Activated T-cell treated with anti-CD3 and anti-CD28 coated beads for 24 hours (primary cell): ENCODE measurements at regions not wholly inside any gene's neighbourhood (a gene's known extent, or its start where the extent isn't known, plus 50 kb on each side); places are given as distances from the start of the nearest gene placed in this dataset.

Experiments
- DNase-seq: peaks from one replicate; pipeline ENCODE4 v3.0.0-alpha.2; 2020; ENCODE audit warnings: low read depth

- DNase-seq: no peak
Observed at GRCh38 chr2:42971947-42972736, 179.8 kb upstream of the HAAO start.

- DNase-seq: no peak
Observed at GRCh38 chr2:42971381-42971780, 179.0 kb upstream of the HAAO start.

DNA sequence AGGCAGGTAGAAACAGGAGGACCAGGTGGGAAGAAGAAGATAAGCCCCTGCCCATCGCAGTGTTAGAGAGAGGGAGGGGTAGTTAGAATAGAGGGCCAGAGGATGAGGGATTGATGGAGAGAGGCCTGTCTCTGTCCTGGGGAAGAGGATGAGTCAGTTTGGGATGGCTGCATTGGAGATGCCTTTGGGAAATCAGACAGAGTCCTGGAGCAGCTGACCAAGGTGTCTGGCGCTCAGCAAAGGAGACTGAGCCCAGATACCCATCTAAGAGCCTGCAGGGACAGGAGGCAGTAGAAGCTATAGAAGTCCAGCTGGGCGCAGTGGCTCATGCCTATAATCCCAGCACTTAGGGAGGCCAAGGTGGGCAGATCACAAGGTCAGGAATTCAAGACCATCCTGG is 177.8 kb upstream of the HAAO start:
- DNase-seq: no peak

DNA sequence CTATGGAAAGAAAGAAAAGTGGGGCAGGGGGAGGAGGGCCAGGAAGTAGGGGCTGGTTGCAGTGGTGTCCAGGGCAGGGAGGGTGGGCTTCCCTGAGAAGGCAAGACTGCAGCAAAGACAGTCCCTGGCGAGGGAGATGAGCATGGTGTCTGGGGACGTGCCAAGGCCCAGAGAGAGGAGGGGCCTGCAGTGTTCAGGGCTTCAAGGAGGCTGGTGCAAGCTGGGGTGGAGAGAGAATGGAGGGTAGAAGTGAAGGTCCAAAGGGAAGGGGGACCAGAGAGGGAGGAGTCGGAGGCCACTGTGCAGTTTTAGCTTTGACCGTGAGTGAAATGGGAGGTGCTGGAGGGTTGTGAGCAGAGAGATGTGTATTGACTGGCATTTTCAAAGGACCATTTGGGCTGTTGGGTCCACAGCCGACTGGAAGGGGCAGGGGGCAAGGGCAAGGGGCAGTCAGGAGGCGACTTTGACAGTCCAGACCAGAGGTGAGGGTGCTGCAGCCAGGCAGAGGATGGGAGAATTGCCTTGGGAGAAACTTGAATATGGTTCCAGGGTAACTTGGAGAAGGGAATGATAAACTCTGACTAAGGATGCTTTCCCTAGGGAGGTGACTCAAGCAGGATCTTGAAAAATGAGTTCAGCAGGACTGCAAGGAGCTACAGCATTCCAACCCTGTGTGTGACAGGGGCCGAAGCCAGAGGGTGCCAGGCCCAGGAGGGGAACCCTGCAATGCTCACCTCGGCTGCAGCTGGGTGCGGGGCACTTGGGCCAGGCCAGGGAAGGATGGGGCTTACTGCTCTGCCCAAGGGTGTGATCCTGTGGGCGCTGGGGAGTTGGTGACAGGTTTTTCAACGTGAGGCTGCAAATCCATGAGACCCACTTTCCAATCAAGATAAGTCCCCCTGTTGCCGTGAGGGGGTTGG is 177.1 kb upstream of the HAAO start:
- DNase-seq: no peak

DNA sequence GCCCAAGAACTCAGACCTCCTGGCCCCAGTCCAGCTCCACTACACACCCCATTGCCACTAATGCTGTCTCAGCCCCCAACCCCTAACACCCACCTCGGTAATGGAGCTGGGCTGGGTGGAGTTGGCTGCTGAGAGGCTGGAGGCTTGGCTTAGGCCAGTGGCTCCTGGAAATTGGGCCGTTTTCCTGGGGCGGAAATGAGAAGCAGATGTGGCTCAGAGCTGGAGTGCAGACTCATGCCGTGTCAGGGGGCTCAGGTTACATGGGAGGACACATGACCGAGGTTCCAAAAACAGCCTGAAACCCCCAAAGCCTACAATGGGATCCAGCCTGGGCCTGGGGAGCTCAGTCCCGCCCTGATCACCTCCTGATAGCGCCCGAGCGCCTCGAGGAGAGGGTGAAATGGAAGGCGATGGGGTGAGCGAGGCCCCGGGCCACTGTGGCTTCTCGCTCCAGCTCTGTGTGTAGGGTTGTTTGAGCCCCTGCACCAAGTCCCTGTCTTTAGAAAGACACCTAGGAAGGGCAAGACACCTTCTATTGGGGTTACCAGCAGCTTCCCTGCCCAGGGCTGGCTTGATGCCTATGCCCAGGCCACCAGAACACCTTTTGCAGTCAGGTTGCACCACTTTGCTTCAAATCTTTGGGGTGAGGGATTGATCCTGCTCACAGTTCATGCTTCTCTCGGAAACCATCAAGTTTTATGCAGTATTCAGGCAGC is 175.7 kb upstream of the HAAO start:
- no peak for DNase-seq

DNA sequence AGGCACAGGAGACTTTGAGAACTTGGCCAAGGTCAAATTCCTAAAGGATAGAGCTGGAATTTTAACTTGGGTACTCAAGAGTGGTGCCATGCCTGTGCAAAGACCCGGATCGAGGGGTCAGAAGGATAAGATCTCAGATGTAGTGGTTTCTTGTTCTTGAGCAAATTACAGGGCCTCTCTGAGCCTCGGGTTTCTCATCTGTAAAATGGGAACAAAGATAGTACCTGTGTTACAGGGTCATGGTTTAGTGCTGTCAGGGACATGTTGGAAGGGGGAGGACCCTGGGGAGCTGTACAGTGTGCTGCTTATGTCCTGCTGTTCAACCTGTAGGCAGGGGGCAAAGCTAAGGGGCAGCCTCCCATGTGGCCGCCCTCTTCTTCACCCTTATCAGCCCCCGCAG is 173.5 kb upstream of the HAAO start:
- no peak for DNase-seq

DNA sequence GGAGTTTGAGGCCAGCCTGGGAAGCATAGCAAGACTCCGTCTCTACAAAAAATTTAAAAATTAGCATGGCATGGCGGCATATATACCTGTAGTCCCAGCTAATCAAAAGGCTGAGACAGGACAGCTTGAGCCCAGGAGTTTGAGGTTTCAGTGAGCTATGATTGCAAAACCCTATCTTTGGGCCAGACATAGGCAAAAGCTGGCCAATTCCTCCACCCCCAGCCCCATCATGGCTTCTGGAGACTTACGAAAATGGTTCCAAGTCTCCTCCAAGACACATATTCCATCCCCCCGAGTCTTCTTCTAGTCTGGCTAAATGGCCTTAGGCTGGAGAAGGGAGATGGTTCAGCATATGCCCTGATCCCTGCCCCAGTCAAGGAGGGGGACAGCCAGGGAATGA is 172.8 kb upstream of the HAAO start:
- DNase-seq: no peak

DNA sequence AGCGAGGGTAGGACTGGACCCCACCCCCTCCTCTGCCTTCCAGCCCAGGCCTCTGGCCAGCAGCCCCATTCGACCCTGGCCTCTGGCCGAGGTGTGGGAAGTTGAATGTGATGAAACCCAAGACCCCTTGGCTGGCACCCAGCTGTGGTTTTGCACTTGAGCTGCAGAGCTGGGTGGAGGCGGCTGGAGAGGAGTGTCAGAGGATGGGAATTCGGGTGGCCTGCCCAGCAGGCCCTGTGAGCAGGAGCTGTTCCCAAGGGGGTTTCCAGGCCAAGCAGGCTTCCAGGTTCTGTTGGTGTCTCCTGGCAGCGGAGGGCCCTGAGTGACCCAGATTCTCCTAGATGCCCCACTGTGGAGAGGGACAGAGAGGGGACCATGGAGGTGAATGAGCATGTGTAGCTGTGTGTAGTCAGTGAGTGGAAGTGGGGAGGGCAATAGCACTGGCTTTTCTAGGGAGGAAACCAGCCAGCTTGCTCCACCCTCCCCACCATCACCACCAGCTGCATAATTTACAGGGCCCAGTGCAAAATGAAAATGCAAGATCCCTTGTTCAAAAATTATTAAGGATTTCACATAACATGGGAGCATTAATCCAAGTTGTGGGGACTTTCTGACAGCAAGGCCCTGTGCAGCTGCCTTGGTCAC is 172.2 kb upstream of the HAAO start:
- no peak for DNase-seq

DNA sequence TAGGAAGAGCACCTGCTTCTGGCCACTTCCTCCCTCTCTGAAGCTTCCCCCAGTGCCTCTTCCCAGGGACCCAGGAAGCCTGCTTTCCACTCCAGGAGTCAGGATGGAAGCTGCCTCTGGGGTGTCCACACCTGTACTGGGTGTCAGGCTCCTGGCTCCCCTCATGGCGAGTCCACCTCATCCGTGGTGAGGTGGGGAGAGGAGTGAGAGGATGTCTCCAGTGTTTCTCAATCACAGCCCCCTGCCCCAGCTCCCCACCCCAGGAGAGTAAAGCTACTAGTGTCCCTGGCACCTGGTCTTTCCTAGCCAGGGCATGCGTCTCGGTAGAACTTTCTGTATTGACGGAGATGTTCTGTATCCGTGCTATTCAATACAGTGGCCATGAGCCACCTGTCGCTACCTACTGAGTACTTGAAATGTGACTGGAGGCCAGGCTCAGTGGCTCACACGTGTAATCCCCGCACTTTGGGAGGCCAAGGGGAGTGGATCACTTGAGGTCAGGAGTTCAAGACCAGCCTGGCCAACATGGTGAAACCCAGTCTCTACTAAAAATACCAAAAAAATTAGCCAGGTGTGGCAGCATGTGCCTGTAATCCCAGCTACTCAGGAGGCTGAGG is 171.2 kb upstream of the HAAO start:
- DNase-seq: no peak

GRCh38 chr2:42962508-42962953 is 170.1 kb upstream of the HAAO start:
- no peak for DNase-seq

DNA sequence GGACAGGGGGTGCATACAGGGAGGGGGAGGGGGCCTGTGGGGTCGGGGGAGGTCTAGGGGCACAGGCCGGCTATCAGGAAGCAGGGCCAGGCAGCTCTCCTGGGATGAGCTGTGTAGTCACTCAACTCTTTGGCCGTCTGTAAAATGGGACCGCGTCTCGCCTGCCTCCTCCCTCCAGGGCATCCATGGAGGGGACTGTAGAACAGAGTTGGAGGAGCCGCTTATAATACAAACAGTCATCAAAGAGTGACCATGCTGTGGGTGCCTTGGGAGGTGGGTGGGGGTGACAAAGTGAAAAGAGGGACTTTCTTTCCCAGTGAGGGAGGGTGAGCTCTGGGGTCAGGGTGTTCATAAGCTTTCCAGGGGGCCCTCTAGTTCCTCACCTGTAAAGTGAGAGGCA is 169.6 kb upstream of the HAAO start:
- no peak for DNase-seq

GRCh38 chr2:42961385-42961811 is 169.0 kb upstream of the HAAO start:
- DNase-seq: no peak

GRCh38 chr2:42960842-42961180 is 168.4 kb upstream of the HAAO start:
- no peak for DNase-seq

DNA sequence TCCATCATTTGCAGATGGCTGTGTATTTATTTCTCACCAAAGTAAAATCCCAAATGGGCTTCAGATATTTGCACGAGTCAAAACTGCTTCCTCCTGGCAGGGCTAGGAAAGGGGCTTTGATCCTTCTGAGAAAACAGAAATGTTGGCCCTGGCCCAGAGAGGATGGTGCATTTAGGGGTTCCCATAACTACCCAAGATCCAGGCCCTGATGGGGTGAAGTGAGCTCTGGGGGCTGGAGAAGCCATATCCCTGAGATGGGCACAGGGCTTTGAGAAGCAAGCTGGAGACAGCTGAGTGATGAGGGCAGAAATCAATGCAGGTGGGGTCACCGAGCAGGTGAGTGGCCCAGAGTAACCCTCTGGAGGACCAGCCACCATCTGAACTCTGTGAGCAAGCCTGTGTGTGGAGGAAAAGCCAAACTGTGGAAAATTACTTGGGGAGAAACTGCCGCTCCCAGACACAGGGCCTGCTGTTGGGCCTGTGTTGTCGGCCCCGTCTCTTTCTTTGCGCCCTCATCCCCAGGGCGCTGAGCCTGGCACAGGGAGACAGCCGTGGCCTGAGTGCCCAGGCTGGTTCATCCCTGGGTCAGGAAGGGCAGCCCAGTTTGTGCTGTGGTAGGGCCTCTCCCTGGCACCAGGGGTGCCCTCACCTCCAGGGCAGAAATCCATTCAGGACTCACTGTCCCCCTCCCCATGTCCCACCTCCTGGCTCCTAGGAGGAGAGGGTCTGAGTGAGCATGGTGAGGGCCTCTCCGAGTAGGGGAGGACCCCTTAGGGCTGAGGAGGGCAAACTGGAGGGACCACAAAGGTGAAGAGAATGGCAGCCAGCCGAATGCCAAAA is 167.8 kb upstream of the HAAO start:
- DNase-seq: no peak

- DNase-seq: no peak
Observed at GRCh38 chr2:42959234-42960001, 167.0 kb upstream of the HAAO start.

GRCh38 chr2:42958741-42959233 is 166.4 kb upstream of the HAAO start:
- no peak for DNase-seq

DNA sequence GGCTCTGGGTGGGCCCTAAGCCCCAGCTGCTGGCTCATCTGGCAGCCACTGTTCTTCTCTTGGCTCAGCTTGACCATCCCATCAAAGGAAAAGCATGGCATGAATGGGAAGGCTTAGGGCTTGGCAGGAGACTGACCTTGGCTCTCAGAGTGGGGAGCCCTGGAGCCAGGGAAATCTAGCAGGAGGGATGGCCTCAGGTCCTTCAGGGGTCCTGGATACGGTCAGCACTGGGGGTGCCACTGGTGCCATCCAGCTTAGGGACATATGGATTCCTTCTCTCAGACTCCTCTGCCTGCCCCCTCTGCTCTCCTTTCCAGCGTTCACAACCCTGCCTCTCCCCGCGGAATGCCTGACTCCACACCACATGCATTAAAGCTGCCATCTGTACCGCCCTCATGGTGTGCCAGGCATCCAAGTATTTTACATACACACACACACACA is 165.5 kb upstream of the HAAO start:
- DNase-seq: no peak

- no peak for DNase-seq
Observed at GRCh38 chr2:42957109-42957860, 164.9 kb upstream of the HAAO start.
